Endothelial cell (in vitro differentiated cells): ENCODE measurements at regions not wholly inside any gene's neighbourhood (a gene's known extent, or its start where the extent isn't known, plus 50 kb on each side); places are given as distances from the start of the nearest gene placed in this dataset.

ENCODE experiments used
- DNase-seq: peaks from one replicate; pipeline ENCODE4 v3.0.0; 2021; ENCODE audit warnings: low spot score
- H3K27ac Mint-ChIP-seq: one replicate; pipeline ENCODE4 v1.8.0; 2021; ENCODE audit warnings: mixed read lengths, inconsistent platforms; ENCODE audit not compliant: unreplicated experiment
- H3K27me3 Mint-ChIP-seq: one replicate; pipeline ENCODE4 v1.8.0; 2021; ENCODE audit warnings: mild to moderate bottlenecking, moderate library complexity, mixed read lengths, inconsistent platforms; ENCODE audit not compliant: unreplicated experiment
- H3K36me3 Mint-ChIP-seq: one replicate; pipeline ENCODE4 v1.8.0; 2021; ENCODE audit warnings: mild to moderate bottlenecking, low read depth, mixed read lengths, inconsistent platforms; ENCODE audit not compliant: unreplicated experiment
- H3K4me1 Mint-ChIP-seq: one replicate; pipeline ENCODE4 v1.8.0; 2021; ENCODE audit warnings: mild to moderate bottlenecking, mixed read lengths, inconsistent platforms; ENCODE audit not compliant: unreplicated experiment
- H3K4me3 Mint-ChIP-seq: one replicate; pipeline ENCODE4 v1.8.0; 2021; ENCODE audit warnings: mild to moderate bottlenecking, mixed read lengths, inconsistent platforms; ENCODE audit not compliant: unreplicated experiment
- H3K9me3 Mint-ChIP-seq: one replicate; pipeline ENCODE4 v1.8.0; 2021; ENCODE audit warnings: mixed read lengths, inconsistent platforms; ENCODE audit not compliant: unreplicated experiment
- CTCF ChIP-seq: fragments of 200-600 bp; sonication (generic); IDR thresholded peaks from one replicate; pipeline ENCODE4 v1.5.0; 2021; ENCODE audit warnings: antibody characterized with exemption; ENCODE audit not compliant: unreplicated experiment

- TF ChIP-seq CTCF, result no peak
- Mint-ChIP-seq H3K27ac (no peak overlapping the region), H3K4me3 (no peak overlapping the region), H3K9me3 (peaks cover 4% of the 10 kb centered on the region), H3K36me3 (no peaks in the 10 kb centered on the region), H3K27me3 (no peaks in the 10 kb centered on the region), H3K4me1 (no peaks in the 10 kb centered on the region)
- DNase-seq, result no peak
These were observed 2465.1 kb upstream of the PCDH20 start for GRCh38 chr13:63880705-63881104.

- Mint-ChIP-seq H3K4me1 (no peaks in the 10 kb centered on the region), H3K27me3 (peaks cover 1% of the 10 kb centered on the region), H3K9me3 (no peaks in the 10 kb centered on the region), H3K36me3 (no peaks in the 10 kb centered on the region), H3K4me3 (no peak overlapping the region), H3K27ac (no peak overlapping the region)
- no peak for TF ChIP-seq CTCF
- no peak for DNase-seq
These were observed 2458.3 kb upstream of the PCDH20 start for GRCh38 chr13:63873936-63874335.

GRCh38 chr13:63864171-63864902, 2448.7 kb upstream of the PCDH20 start:
- no peaks in the 10 kb centered on the region for H3K9me3 Mint-ChIP-seq
- no peak for TF ChIP-seq CTCF
- H3K27me3 Mint-ChIP-seq, result no peaks in the 10 kb centered on the region
- no peak overlapping the region for H3K27ac Mint-ChIP-seq
- no peak for DNase-seq
- H3K4me3 Mint-ChIP-seq, result no peak overlapping the region
- H3K4me1 Mint-ChIP-seq, result no peaks in the 10 kb centered on the region
- H3K36me3 Mint-ChIP-seq, result no peaks in the 10 kb centered on the region

GRCh38 chr13:63855457-63856118, 2439.9 kb upstream of the PCDH20 start:
- no peak for TF ChIP-seq CTCF
- no peak overlapping the region for H3K4me3 Mint-ChIP-seq
- no peaks in the 10 kb centered on the region for H3K9me3 Mint-ChIP-seq
- H3K27me3 Mint-ChIP-seq, result no peaks in the 10 kb centered on the region
- no peaks in the 10 kb centered on the region for H3K36me3 Mint-ChIP-seq
- no peak overlapping the region for H3K27ac Mint-ChIP-seq
- DNase-seq, result no peak
- H3K4me1 Mint-ChIP-seq, result no peaks in the 10 kb centered on the region

GRCh38 chr13:63853816-63854215, 2438.2 kb upstream of the PCDH20 start:
- TF ChIP-seq CTCF, result no peak
- Mint-ChIP-seq H3K27ac (no peak overlapping the region), H3K4me1 (no peaks in the 10 kb centered on the region)

More at GRCh38 chr13:63853816-63854215, 2438.2 kb upstream of the PCDH20 start:
- H3K27me3 Mint-ChIP-seq, result no peaks in the 10 kb centered on the region
- no peak overlapping the region for H3K4me3 Mint-ChIP-seq
- no peaks in the 10 kb centered on the region for H3K9me3 Mint-ChIP-seq
- H3K36me3 Mint-ChIP-seq, result no peaks in the 10 kb centered on the region
- no peak for DNase-seq
